ENCODE measurements at regions not wholly inside any gene's neighbourhood (a gene's known extent, or its start where the extent isn't known, plus 50 kb on each side); places are given as distances from the start of the nearest gene placed in this dataset.
A peak's percentile ranks its signal among the peaks of the same experiment; 100 is the strongest.

- no peak overlapping the region for H3K4me3 ChIP-seq (replicated peaks; ENCODE audit: low read depth, low read length)
- TF ChIP-seq CTCF (IDR thresholded peaks at IDR 0.05; ENCODE audit: low read depth, low read length, missing control alignments), result no peak
- no peak for DNase-seq (ENCODE audit: extremely low read depth, low read depth)
These were observed 89.9 kb upstream of the DEPDC1 start for GRCh38 chr1:68586766-68587165.

DNA sequence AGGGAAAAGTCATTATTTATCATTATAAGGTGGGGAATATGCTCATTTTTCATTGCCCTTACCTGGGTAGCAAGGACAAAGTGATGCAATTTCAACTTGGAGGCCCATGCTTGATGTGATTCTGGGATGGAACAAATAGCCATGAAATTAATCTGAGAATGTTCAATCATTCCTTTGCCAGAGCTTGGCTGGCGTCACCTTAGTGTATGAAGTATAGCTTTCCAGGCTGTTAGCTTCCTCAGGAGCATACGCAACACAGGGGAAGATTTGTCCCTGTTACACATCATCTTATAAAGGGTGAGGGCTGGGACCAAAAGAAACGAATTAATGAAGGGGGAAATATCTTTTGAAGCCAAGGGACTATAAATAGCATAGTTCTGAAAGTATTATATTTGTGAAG, 91.4 kb upstream of the DEPDC1 start:
- DNase-seq (ENCODE audit: extremely low read depth, low read depth), result no peak
- no peak overlapping the region for H3K4me3 ChIP-seq (replicated peaks; ENCODE audit: low read depth, low read length)
- TF ChIP-seq CTCF (IDR thresholded peaks at IDR 0.05; ENCODE audit: low read depth, low read length, missing control alignments), result no peak

DNA sequence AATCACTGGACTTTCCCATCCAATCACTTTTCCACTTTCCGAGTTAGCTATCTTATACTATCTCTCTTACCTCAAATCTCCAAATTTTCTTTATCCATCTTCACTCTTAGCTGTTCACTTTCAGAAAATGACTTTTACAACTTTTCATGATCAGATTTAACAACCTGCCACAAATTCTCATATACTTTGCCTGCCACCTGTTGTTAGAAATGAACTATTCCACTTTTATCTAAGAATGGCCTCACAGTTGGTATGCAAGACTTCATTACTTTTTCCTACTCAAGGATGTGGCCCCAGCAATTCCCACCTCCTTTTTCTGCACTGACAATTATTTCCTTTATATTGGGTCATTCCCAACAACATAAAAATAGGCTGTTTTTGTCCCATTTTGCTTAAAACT, 93.6 kb upstream of the DEPDC1 start:
- no peak for TF ChIP-seq CTCF (IDR thresholded peaks at IDR 0.05; ENCODE audit: low read depth, low read length, missing control alignments)
- no peak for DNase-seq (ENCODE audit: extremely low read depth, low read depth)
- no peak overlapping the region for H3K4me3 ChIP-seq (replicated peaks; ENCODE audit: low read depth, low read length)

- H3K4me3 ChIP-seq (replicated peaks; ENCODE audit: low read depth, low read length), result no peak overlapping the region
- TF ChIP-seq CTCF (IDR thresholded peaks at IDR 0.05; ENCODE audit: low read depth, low read length, missing control alignments), result no peak
- no peak for DNase-seq (ENCODE audit: extremely low read depth, low read depth)
These were observed 98.0 kb upstream of the DEPDC1 start for GRCh38 chr1:68594851-68595250.

- peak; percentile 53 for TF ChIP-seq CTCF (IDR thresholded peaks at IDR 0.05; ENCODE audit: low read depth, low read length, missing control alignments)
- H3K4me3 ChIP-seq (replicated peaks; ENCODE audit: low read depth, low read length), result no peak overlapping the region
- DNase-seq (ENCODE audit: extremely low read depth, low read depth), result no peak
These were observed 103.3 kb upstream of the DEPDC1 start for GRCh38 chr1:68600049-68600661.

DNA sequence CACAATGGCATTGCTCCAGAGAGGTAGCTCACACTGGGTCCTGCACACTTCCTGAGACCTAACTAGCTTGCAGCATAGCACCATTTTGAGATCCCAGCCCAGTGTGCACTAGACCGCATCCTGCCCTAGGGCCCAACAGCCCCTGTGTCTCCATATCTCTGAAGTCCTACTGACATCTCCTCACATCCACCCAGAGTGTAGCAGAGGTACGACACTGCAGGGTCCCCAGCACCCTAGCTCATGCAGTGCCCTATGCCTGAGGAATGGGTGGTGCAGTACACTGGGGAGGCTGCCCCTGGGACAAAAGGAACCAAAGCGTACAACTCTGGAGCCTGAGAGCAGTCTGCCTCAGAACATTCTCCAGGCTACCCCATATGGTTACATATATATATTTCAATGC, 111.4 kb upstream of the DEPDC1 start:
- no peak for TF ChIP-seq CTCF (IDR thresholded peaks at IDR 0.05; ENCODE audit: low read depth, low read length, missing control alignments)
- no peak for DNase-seq (ENCODE audit: extremely low read depth, low read depth)
- no peak overlapping the region for H3K4me3 ChIP-seq (replicated peaks; ENCODE audit: low read depth, low read length)

GRCh38 chr1:68615312-68615711, 118.4 kb upstream of the DEPDC1 start:
- H3K4me3 ChIP-seq (replicated peaks; ENCODE audit: low read depth, low read length), result no peak overlapping the region
- DNase-seq (ENCODE audit: extremely low read depth, low read depth), result no peak
- TF ChIP-seq CTCF (IDR thresholded peaks at IDR 0.05; ENCODE audit: low read depth, low read length, missing control alignments), result no peak
